Esophagus squamous epithelium (tissue), 4 donors: ENCODE measurements at regions not wholly inside any gene's neighbourhood (a gene's known extent, or its start where the extent isn't known, plus 50 kb on each side); places are given as distances from the start of the nearest gene placed in this dataset.

ENCODE experiments used
- CTCF ChIP-seq, 6 experiments: fragments of 450-650 bp in 4 of 6; fragments of 200-600 bp in 2 of 6; sonication (generic) in 2 of 6; IDR thresholded peaks; one replicate each; pipeline ENCODE4 v1.5.1; 2016 to 2019; ENCODE audit warnings: antibody characterized with exemption in 6 of 6, mild to moderate bottlenecking in 4 of 6, moderate library complexity in 4 of 6
- POLR2A ChIP-seq, 4 donors: fragments of 450-650 bp; IDR thresholded peaks; one replicate each; pipeline ENCODE4 v1.6.1; 2017; ENCODE audit warnings: antibody characterized with exemption in 4 of 4, mild to moderate bottlenecking in 4 of 4, moderate library complexity in 3 of 4

GRCh38 chr4:187389420-187389819 is 606.2 kb upstream of the ZFP42 start:
- TF ChIP-seq CTCF (IDR thresholded peaks at IDR 0.05), result no peak
- no peak for TF ChIP-seq POLR2A (IDR thresholded peaks at IDR 0.05)
